GM12872 (cell line): ENCODE measurements at regions not wholly inside any gene's neighbourhood (a gene's known extent, or its start where the extent isn't known, plus 50 kb on each side); places are given as distances from the start of the nearest gene placed in this dataset.

Source experiments
- TF ChIP-seq, protein P1 (sequence below): IDR thresholded peaks from 3 replicates; pipeline ENCODE4 v1.5.1; 2011; ENCODE audit warnings: low read depth, mild to moderate bottlenecking, low read length, moderate library complexity; ENCODE audit not compliant: insufficient read depth

DNA sequence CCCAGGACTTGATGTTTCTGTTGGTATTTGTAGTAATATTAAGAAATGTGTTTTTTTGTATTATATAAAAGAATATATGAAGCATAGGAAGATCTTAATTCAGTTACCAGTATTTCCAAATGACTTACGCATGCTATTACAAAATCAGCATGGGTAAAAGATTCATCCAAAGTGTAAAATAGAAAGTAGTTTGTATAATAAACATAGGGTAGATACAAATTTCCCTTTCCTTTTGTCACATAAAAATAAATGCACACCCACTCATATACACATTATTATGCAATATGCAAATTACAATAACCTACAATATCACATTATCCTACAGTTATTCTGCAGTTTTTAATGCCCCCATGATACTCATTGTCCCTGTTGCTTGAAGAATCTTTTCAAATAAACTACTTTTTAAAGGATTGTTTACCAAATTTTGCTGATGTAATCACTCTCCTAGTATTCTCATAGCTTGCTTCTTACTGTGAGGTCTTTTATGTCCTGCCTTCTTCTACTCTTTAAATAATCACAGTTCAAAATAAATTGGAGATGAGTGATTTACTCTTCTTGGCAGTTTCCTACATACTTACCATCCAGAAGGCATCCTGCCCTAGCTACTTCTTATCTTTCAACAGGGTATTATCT is 244.0 kb downstream of the CASP12 start:
- TF ChIP-seq, protein P1, sequence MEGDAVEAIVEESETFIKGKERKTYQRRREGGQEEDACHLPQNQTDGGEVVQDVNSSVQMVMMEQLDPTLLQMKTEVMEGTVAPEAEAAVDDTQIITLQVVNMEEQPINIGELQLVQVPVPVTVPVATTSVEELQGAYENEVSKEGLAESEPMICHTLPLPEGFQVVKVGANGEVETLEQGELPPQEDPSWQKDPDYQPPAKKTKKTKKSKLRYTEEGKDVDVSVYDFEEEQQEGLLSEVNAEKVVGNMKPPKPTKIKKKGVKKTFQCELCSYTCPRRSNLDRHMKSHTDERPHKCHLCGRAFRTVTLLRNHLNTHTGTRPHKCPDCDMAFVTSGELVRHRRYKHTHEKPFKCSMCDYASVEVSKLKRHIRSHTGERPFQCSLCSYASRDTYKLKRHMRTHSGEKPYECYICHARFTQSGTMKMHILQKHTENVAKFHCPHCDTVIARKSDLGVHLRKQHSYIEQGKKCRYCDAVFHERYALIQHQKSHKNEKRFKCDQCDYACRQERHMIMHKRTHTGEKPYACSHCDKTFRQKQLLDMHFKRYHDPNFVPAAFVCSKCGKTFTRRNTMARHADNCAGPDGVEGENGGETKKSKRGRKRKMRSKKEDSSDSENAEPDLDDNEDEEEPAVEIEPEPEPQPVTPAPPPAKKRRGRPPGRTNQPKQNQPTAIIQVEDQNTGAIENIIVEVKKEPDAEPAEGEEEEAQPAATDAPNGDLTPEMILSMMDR, result no peak

DNA sequence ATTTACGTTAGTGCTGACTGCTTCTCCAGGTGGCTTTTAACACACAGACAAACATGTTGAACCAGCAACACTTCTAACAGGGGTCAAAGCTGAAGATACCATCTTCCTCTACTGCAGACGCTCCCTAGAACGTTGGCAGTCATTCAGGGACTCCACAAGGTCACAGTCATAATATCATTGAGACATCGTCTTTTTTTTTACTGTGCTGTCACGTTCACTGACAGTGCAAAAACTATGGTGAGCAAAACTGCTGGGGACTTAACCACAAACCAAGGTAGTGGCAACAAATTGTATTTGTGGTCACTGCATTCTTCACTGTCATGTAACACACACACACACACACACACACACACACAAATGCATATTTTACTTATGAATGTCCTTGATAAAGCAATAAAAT is 244.9 kb downstream of the CASP12 start:
- TF ChIP-seq, protein P1, result no peak

DNA sequence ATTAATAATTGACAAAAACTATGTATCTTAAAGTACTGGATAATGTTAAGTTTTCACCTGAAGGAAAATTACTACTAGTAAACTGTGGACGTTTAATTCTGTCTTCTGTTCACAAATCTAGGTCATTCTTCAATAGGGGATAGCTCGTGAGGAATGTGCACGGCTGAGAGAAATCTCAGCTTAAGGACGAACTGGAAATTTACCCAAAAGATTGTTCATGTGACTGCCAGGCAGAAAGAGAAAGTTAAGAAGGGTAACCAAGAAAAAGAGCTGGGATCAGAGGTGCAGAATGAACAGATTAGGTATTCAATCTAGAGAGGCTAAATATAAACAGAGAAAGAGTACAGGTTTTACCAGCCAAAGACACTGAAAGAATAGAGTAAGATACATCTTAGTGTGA is 245.3 kb downstream of the CASP12 start:
- TF ChIP-seq, protein P1, result no peak

DNA sequence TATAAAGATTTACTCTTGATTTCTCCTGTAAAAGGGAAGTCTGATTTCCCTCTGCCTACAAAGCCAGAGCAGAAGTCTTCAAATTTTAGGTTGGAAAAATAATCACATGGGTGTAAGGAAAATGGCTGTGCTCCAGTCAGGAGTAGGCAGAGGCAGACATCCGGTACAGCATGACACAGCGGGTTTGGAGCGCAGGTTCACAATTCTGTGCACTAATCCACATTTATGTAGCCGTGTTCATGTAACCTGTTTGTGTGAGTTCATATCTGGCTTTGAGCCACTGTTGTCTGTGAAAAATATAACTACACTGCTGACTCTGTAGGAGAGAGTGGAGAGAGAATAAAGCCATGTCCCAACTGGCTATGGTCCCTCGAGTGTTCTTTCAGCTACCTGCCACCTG is 248.0 kb downstream of the CASP12 start:
- TF ChIP-seq, protein P1, result no peak

DNA sequence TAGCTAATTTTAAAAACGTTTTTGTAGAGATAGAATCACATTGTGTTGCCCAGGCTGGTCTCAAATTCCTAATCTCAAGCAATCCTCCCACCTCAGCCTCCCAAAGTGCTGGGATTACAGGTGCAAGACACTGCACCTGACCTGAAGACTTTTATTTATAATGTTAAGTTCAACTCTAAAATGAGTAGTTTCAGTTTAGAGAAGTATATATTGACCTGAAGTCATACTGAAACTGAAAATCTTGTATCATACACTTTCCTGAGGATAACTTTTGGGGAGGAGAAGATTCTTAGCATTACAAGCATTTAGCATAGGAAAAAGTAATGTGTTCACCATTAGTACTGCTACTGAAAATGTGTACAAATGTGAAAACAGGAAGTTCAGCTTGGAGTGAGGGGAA is 249.3 kb downstream of the CASP12 start:
- TF ChIP-seq, protein P1, result no peak

DNA sequence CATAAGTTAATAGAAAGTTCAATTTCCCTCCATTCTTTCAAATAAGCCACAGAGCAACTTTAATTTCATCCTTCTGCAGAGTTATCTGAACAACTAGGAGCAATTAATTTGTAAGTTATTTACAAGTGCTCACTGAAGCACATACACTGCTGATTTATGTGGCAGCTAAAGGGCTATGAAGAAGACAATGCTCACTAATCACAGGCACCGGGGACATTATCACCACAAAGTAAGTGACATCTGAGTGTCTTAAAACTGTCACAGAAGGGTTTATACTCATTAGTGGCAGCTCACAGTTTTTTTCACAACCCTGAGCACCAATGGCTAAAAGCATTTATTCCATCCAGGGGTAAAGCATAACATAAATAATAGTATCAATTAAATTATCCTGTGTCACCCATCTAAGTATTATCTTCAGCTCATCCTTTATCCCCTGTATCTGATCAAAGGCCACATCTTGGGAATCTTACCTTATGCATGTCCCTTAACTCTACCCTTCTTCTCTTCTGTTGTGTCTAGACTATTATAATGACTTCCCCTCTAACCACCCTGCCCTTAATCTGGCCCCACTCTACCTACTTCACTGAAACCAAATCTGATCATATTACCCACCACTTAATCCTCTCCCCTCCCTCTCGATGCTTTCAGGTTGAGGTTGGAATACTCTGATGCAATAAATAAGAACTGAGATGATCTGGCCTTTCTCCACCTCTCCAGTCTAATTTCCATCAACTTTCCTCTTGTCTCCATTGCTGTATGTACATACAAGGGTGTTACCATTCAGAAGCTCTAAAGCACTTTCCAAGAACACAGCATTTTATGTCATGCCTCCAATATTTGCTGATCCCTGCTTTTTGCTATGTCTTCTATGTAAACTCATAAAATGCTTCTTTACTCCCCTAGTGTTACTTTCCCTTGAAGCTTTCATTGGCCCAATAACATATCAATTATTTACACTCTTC is 252.7 kb downstream of the CASP12 start:
- TF ChIP-seq, protein P1, result no peak

DNA sequence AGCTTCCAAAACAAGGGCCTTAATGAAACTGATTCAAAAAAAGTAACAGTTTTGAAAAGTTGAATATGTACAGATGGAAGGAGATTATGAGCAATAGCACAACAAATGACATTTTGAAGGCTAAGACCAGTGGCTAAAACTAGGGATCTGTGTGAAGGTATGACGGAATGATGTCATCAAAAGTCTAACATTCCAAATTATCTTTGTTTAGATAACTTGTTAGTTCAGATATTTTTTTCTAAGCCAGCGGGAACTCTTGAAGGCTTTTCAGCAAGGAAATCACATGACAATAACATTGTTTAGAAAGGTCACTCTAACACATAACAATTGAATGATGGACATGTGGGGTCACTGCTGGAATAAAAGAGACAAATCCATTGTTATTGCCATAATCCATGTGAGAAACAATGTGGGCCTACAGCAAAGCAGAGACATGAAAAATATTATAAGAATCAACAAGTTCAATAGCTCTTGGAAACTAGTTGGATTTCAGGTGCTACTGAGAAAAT is 260.5 kb downstream of the CASP12 start:
- TF ChIP-seq, protein P1, result no peak
